HEK293T (cell line): ENCODE measurements at regions not wholly inside any gene's neighbourhood (a gene's known extent, or its start where the extent isn't known, plus 50 kb on each side); places are given as distances from the start of the nearest gene placed in this dataset.

Experiments
- BHLHE40 ChIP-seq: fragments of 450-650 bp; IDR thresholded peaks from 2 replicates; pipeline ENCODE4 v1.6.1; 2016; ENCODE audit warnings: mild to moderate bottlenecking, moderate library complexity, borderline replicate concordance
- FOXM1 ChIP-seq: fragments of 450-650 bp; IDR thresholded peaks from 2 replicates; pipeline ENCODE4 v1.6.1; 2017; ENCODE audit warnings: mild to moderate bottlenecking, borderline replicate concordance
- TARDBP ChIP-seq: fragments of 450-650 bp; IDR thresholded peaks from 2 replicates; pipeline ENCODE4 v1.6.1; 2016

DNA sequence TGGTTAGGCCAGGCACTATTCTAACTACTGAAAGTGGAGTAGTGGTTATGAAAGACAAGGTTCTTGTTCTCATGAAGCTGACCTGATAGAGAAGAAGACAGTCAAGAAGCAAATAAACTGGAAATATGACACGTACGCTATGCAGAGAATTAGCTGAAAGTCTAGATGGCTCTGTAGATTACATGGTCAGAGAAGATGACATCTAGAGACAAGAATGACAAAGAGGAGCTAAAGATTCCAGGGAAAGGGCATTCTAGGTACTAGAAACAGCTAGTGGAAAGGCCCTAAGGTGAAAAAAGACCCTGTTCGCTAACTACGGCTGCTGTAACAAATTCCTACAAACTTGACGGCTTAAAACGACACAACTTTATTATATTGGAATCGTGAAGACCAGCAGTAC is 68.0 kb upstream of the NRIP1 start:
- TF ChIP-seq TARDBP = no peak
- no peak for TF ChIP-seq BHLHE40
- TF ChIP-seq FOXM1 = no peak
